Mesothelial cell of epicardium (in vitro differentiated cells): ENCODE measurements at regions not wholly inside any gene's neighbourhood (a gene's known extent, or its start where the extent isn't known, plus 50 kb on each side); places are given as distances from the start of the nearest gene placed in this dataset.

Experiments used
- DNase-seq, 2 experiments: peaks; one replicate each; pipeline ENCODE4 v3.0.0; 2021; ENCODE audit warnings: low spot score in 2 of 2; ENCODE audit not compliant: unreplicated experiment in 2 of 2
- H3K27ac Mint-ChIP-seq: 2 replicates; pipeline ENCODE4 v1.8.0; 2021; ENCODE audit warnings: mixed read lengths
- H3K27me3 Mint-ChIP-seq: 2 replicates; pipeline ENCODE4 v1.8.0; 2021; ENCODE audit warnings: low read depth, mixed read lengths
- H3K36me3 Mint-ChIP-seq: 2 replicates; pipeline ENCODE4 v1.8.0; 2021; ENCODE audit warnings: mixed read lengths
- H3K4me1 Mint-ChIP-seq: 2 replicates; pipeline ENCODE4 v1.8.0; 2021; ENCODE audit warnings: mixed read lengths
- H3K4me3 Mint-ChIP-seq: 2 replicates; pipeline ENCODE4 v1.8.0; 2021; ENCODE audit warnings: mild to moderate bottlenecking, moderate library complexity, mixed read lengths
- H3K9me3 Mint-ChIP-seq: 2 replicates; pipeline ENCODE4 v1.8.0; 2021; ENCODE audit warnings: mixed read lengths
- CTCF ChIP-seq: fragments of 200-600 bp; sonication (generic); IDR thresholded peaks from one replicate; pipeline ENCODE4 v1.5.0; 2021; ENCODE audit warnings: antibody characterized with exemption; ENCODE audit not compliant: unreplicated experiment

DNA sequence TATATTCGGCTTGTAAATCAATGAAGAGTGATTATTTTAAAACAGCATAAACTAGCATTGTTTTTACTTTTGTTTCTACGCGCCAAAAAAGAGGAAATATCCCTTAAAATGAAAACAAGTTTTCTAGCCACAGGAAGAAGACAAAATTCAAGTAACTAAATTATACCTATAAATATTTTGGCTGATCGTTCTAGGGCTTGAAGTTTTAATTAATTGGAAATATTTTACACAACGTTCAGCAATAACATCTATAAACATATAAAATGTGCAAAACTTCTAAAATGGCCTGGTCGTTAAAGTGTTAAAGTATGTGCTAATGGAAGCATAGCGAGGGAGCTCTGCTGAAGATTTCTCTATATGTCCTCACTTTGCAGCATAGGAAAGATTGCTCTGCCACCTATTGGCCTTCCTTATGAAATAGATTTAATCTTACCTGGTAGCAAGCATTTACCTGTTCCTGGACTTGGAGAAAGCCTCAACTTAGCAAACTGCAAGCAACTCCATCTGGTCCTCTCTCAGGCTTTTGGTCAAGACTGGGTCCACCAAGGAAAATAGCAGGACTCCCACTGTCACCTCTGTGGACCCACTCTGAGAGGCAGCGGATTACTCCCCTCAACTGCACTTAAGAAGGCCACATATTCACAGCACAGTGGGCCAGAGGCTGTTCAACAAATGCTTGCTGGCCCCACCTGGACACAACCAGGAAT is 351.3 kb upstream of the RUNX1 start:
- H3K4me1 Mint-ChIP-seq, result peaks cover 33% of the 10 kb centered on the region
- peaks cover 11% of the 10 kb centered on the region for H3K27me3 Mint-ChIP-seq
- no peak for DNase-seq
- H3K36me3 Mint-ChIP-seq, result no peaks in the 10 kb centered on the region
- no peak overlapping the region for H3K27ac Mint-ChIP-seq
- H3K4me3 Mint-ChIP-seq, result no peak overlapping the region
- TF ChIP-seq CTCF, result peak; percentile 37
- H3K9me3 Mint-ChIP-seq, result no peaks in the 10 kb centered on the region

DNA sequence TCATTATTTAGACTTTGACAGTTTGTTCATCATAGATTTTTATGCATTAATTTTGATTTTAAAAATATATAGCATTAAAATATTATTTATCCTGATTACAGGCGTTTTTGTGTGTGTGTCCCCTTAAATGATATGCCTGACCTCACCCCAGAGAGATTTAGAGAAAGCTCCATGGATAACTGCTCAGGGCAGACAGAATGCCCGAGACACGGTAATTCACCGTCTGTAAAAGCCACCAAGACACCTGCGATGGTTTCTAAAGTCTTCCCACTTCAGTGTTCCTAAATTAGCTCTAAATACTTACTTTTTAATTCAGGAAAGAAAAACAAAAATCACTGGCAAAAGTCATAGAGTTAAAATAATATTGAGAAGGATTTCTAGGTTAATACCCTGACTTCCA is 350.6 kb upstream of the RUNX1 start:
- no peaks in the 10 kb centered on the region for H3K36me3 Mint-ChIP-seq

GRCh38 chr21:35399002-35399530 is 350.0 kb upstream of the RUNX1 start:
- no peak for TF ChIP-seq CTCF
- DNase-seq, result no peak
- no peak overlapping the region for H3K4me3 Mint-ChIP-seq
- H3K4me1 Mint-ChIP-seq, result peaks cover 33% of the 10 kb centered on the region
- no peaks in the 10 kb centered on the region for H3K9me3 Mint-ChIP-seq
- peak overlapping the region; percentile 72 for H3K27ac Mint-ChIP-seq
- peaks cover 3% of the 10 kb centered on the region for H3K27me3 Mint-ChIP-seq
- H3K36me3 Mint-ChIP-seq, result no peaks in the 10 kb centered on the region

More for the DNA sequence above, 350.6 kb upstream of the RUNX1 start:
- no peak overlapping the region for H3K27ac Mint-ChIP-seq
- no peak for TF ChIP-seq CTCF
- H3K4me3 Mint-ChIP-seq, result no peak overlapping the region
- no peaks in the 10 kb centered on the region for H3K9me3 Mint-ChIP-seq
- DNase-seq, result no peak
- peaks cover 7% of the 10 kb centered on the region for H3K27me3 Mint-ChIP-seq
- peaks cover 33% of the 10 kb centered on the region for H3K4me1 Mint-ChIP-seq

- DNase-seq, result no peak
These were observed 349.4 kb upstream of the RUNX1 start for GRCh38 chr21:35398346-35398982.

DNA sequence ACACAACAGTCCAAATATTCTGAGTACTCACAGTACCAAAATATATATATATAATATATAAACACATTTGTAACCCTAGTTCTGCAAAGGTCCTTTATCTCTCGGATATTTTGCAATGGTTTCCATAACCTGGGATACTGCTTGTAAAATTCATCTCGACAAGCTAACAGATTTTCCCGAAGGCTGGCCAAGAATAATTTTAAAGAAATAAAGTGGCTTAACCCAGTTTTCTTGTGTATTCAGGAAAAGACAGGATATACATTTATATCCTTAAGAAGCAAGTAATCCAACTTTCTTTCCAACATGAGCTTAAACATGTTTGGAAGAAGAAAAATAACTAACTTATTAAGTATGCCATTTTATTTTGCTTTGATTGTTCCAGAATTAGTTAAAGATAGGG is 348.7 kb upstream of the RUNX1 start:
- DNase-seq, result no peak
- no peak overlapping the region for H3K4me3 Mint-ChIP-seq
- H3K9me3 Mint-ChIP-seq, result no peaks in the 10 kb centered on the region
- peaks cover 33% of the 10 kb centered on the region for H3K4me1 Mint-ChIP-seq
- H3K27me3 Mint-ChIP-seq, result peaks cover 3% of the 10 kb centered on the region
- H3K27ac Mint-ChIP-seq, result no peak overlapping the region
- no peaks in the 10 kb centered on the region for H3K36me3 Mint-ChIP-seq
- TF ChIP-seq CTCF, result no peak

More at GRCh38 chr21:35398346-35398982, 349.4 kb upstream of the RUNX1 start:
- H3K27ac Mint-ChIP-seq, result peak overlapping the region; percentile 80
- H3K4me3 Mint-ChIP-seq, result no peak overlapping the region
- H3K4me1 Mint-ChIP-seq, result peaks cover 33% of the 10 kb centered on the region
- peaks cover 3% of the 10 kb centered on the region for H3K27me3 Mint-ChIP-seq
- no peaks in the 10 kb centered on the region for H3K36me3 Mint-ChIP-seq
- H3K9me3 Mint-ChIP-seq, result no peaks in the 10 kb centered on the region
- TF ChIP-seq CTCF, result no peak
